ENCODE measurements at regions not wholly inside any gene's neighbourhood (a gene's known extent, or its start where the extent isn't known, plus 50 kb on each side); places are given as distances from the start of the nearest gene placed in this dataset.

GRCh38 chr20:55211481-55211880, 736.1 kb downstream of the DOK5 start:
- H3K4me3 ChIP-seq (replicated peaks; ENCODE audit: low read depth, low read length) = no peak overlapping the region
- TF ChIP-seq CTCF (IDR thresholded peaks at IDR 0.05; ENCODE audit: low read length, missing control alignments) = no peak
- no peak for DNase-seq (ENCODE audit: low read depth)

DNA sequence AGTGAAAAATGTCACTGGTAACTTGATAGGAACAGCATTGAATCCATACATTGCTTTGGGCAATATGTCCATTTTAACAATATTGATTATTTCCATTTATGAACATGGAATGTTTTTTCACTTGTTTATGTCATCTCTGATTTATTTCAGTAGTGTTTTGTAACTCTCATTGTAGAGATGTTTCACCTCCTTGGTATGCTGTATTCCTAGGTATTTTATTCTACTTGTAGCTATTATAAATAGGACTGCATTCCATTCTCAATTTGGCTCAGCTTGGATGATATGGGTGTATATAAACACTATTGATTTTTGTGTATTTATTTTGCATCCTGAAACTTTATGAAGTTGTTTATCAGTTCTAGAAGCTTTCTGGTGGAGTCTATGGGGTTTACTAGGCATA, 730.3 kb downstream of the DOK5 start:
- no peak for TF ChIP-seq CTCF (IDR thresholded peaks at IDR 0.05; ENCODE audit: low read length, missing control alignments)
- H3K4me3 ChIP-seq (replicated peaks; ENCODE audit: low read depth, low read length) = no peak overlapping the region
- no peak for DNase-seq (ENCODE audit: low read depth)

DNA sequence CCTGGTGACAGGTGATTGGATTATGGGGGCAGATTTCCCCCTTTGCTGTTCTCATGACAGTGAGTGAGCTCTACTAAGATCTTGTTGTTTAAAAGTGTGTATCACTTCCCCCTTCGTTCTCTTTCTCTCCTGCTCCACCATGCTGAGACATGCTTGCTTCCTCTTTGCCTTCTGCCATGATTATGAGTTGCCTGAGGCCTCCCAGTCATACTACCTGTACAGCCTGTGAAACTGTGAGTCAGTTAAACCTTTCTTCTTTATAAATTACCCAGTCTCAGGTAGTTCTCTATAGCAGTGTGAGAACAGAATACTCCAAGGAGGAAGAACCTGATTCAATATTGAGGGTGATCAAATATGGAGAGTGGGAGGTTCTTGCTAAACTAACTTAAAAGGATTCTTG, 724.9 kb downstream of the DOK5 start:
- no peak for DNase-seq (ENCODE audit: low read depth)
- no peak overlapping the region for H3K4me3 ChIP-seq (replicated peaks; ENCODE audit: low read depth, low read length)
- no peak for TF ChIP-seq CTCF (IDR thresholded peaks at IDR 0.05; ENCODE audit: low read length, missing control alignments)

DNA sequence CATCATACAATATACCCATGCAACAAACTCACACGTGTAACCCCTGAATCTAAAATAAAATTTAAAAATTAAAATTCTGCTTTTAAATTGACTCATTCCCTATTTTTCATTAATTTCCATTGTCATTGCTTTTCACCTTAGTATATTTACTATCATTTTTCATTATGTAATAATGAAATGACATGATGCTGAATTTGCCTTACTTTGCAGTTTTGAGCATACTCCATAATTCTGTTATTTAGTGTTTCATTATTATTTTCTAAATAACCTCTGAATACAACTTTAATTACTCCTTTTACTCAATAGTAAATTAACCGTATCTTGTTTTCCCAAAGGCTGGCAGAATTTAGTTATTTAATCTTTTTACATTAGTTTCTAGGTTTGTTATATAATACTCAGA, 719.6 kb downstream of the DOK5 start:
- H3K4me3 ChIP-seq (replicated peaks; ENCODE audit: low read depth, low read length) = no peak overlapping the region
- DNase-seq (ENCODE audit: low read depth) = no peak
- TF ChIP-seq CTCF (IDR thresholded peaks at IDR 0.05; ENCODE audit: low read length, missing control alignments) = no peak

- DNase-seq (ENCODE audit: low read depth) = no peak
Observed at GRCh38 chr20:55186228-55186627, 710.8 kb downstream of the DOK5 start.

DNA sequence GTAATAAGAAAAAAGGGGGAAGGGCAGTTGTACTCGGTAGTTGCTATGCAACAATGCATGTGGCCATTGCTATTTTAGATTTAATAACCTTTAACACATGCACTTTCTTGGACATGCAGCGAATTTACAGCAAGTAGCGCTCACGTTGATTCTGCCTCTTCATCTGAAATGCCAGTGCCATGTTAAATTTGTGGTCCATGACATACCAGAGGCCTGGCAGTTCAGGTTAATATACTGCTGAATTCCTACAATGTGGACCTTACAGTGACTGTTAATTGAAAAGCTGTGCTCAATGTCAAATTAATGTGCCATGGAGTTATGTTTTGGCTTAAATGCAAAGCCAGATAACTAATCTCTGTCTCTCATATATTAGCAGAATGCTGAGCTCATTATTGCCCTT, 699.7 kb downstream of the DOK5 start:
- no peak for TF ChIP-seq CTCF (IDR thresholded peaks at IDR 0.05; ENCODE audit: low read length, missing control alignments)
- no peak overlapping the region for H3K4me3 ChIP-seq (replicated peaks; ENCODE audit: low read depth, low read length)
- no peak for DNase-seq (ENCODE audit: low read depth)

More at GRCh38 chr20:55186228-55186627, 710.8 kb downstream of the DOK5 start:
- TF ChIP-seq CTCF (IDR thresholded peaks at IDR 0.05; ENCODE audit: low read length, missing control alignments) = no peak
- H3K4me3 ChIP-seq (replicated peaks; ENCODE audit: low read depth, low read length) = no peak overlapping the region

- DNase-seq (ENCODE audit: low read depth) = no peak
- no peak overlapping the region for H3K4me3 ChIP-seq (replicated peaks; ENCODE audit: low read depth, low read length)
- no peak for TF ChIP-seq CTCF (IDR thresholded peaks at IDR 0.05; ENCODE audit: low read length, missing control alignments)
Observed at GRCh38 chr20:55174635-55175034, 699.2 kb downstream of the DOK5 start.
